ENCODE measurements at regions not wholly inside any gene's neighbourhood (a gene's known extent, or its start where the extent isn't known, plus 50 kb on each side); places are given as distances from the start of the nearest gene placed in this dataset.

GRCh38 chr3:116767726-116768125, 58.1 kb downstream of the TUSC7 start:
- no peak for DNase-seq

- DNase-seq = peak; percentile 71
Observed at GRCh38 chr3:116770815-116771450, 61.4 kb downstream of the TUSC7 start.

GRCh38 chr3:116776880-116777785, 67.6 kb downstream of the TUSC7 start:
- DNase-seq = no peak

GRCh38 chr3:116785226-116785625, 75.6 kb downstream of the TUSC7 start:
- no peak for DNase-seq

GRCh38 chr3:116802651-116803050, 93.1 kb downstream of the TUSC7 start:
- DNase-seq = no peak

- no peak for DNase-seq
Observed at GRCh38 chr3:116806351-116806750, 96.8 kb downstream of the TUSC7 start.

- DNase-seq = no peak
Observed at GRCh38 chr3:116808725-116809124, 99.1 kb downstream of the TUSC7 start.

- DNase-seq = no peak
Observed at GRCh38 chr3:116809208-116809607, 99.6 kb downstream of the TUSC7 start.

GRCh38 chr3:116811754-116812153, 102.2 kb downstream of the TUSC7 start:
- no peak for DNase-seq

GRCh38 chr3:116812949-116813348, 103.4 kb downstream of the TUSC7 start:
- no peak for DNase-seq

GRCh38 chr3:116815321-116815720, 105.7 kb downstream of the TUSC7 start:
- DNase-seq = no peak

- DNase-seq = no peak
Observed at GRCh38 chr3:116815831-116816588, 106.4 kb downstream of the TUSC7 start.

- no peak for DNase-seq
Observed at GRCh38 chr3:116821371-116821770, 111.8 kb downstream of the TUSC7 start.

GRCh38 chr3:116824208-116824607, 114.6 kb downstream of the TUSC7 start:
- DNase-seq = no peak

- DNase-seq = no peak
Observed at GRCh38 chr3:116833202-116833601, 123.6 kb downstream of the TUSC7 start.

- DNase-seq = no peak
Observed at GRCh38 chr3:116834816-116835215, 125.2 kb downstream of the TUSC7 start.

GRCh38 chr3:116835658-116836057, 126.1 kb downstream of the TUSC7 start:
- DNase-seq = no peak

GRCh38 chr3:116836286-116836685, 126.7 kb downstream of the TUSC7 start:
- DNase-seq = no peak

- no peak for DNase-seq
Observed at GRCh38 chr3:116837483-116837882, 127.9 kb downstream of the TUSC7 start.

- no peak for DNase-seq
Observed at GRCh38 chr3:116841003-116841735, 131.6 kb downstream of the TUSC7 start.

GRCh38 chr3:116842254-116842957, 132.8 kb downstream of the TUSC7 start:
- no peak for DNase-seq

- DNase-seq = no peak
Observed at GRCh38 chr3:116848248-116848829, 138.8 kb downstream of the TUSC7 start.
